ENCODE measurements at regions not wholly inside any gene's neighbourhood (a gene's known extent, or its start where the extent isn't known, plus 50 kb on each side); places are given as distances from the start of the nearest gene placed in this dataset.
"Not testable (repeated sequence)": the region's sequence is repeated elsewhere in the genome, so short reads cannot be mapped to it uniquely, and the experiment has no call there.

GRCh38 chrX:3440981-3441380 lies 94.5 kb upstream of the MXRA5 start:
- no CpG with 5 or more reads among the region's 5 CpGs for WGBS, 2 experiments (ENCODE audit: insufficient coverage in 2 of 2)
- Histone ChIP-seq H3K4me1 (ENCODE audit: control insufficient read depth, insufficient read depth, low read length, poor library complexity, severe bottlenecking) (no peaks in the 10 kb centered on the region), H3K27ac (ENCODE audit: low read depth, low read length, severe bottlenecking) (no peak overlapping the region), H3K9me3 (ENCODE audit: control insufficient read depth, low read length) (no peaks in the 10 kb centered on the region), H3K4me3 (ENCODE audit: extremely low read depth, insufficient read depth, low read length, poor library complexity, severe bottlenecking) (no peak overlapping the region), H3K36me3 (ENCODE audit: control insufficient read depth, insufficient read depth, low read length) (no peaks in the 10 kb centered on the region)

GRCh38 chrX:3435916-3436315 lies 89.5 kb upstream of the MXRA5 start:
- not testable (repeated sequence) for H3K9me3 ChIP-seq (ENCODE audit: control insufficient read depth, low read length); H3K27ac ChIP-seq (ENCODE audit: low read depth, low read length, severe bottlenecking); H3K4me3 ChIP-seq (ENCODE audit: extremely low read depth, insufficient read depth, low read length, poor library complexity, severe bottlenecking); H3K4me1 ChIP-seq (ENCODE audit: control insufficient read depth, insufficient read depth, low read length, poor library complexity, severe bottlenecking); H3K36me3 ChIP-seq (ENCODE audit: control insufficient read depth, insufficient read depth, low read length)
- 94% methylated on average over 3 of the region's 25 CpGs; no CpG with 5 or more reads in 1 of the 2 experiments for WGBS, 2 experiments (ENCODE audit: insufficient coverage in 2 of 2)

- Histone ChIP-seq H3K4me1 (ENCODE audit: control insufficient read depth, insufficient read depth, low read length, poor library complexity, severe bottlenecking) (no peaks in the 10 kb centered on the region), H3K27ac (ENCODE audit: low read depth, low read length, severe bottlenecking) (no peak overlapping the region), H3K4me3 (ENCODE audit: extremely low read depth, insufficient read depth, low read length, poor library complexity, severe bottlenecking) (no peak overlapping the region), H3K9me3 (ENCODE audit: control insufficient read depth, low read length) (no peaks in the 10 kb centered on the region), H3K36me3 (ENCODE audit: control insufficient read depth, insufficient read depth, low read length) (no peaks in the 10 kb centered on the region)
- WGBS, 2 experiments (ENCODE audit: insufficient coverage in 2 of 2), result 94 to 95% methylated on average over 4 to 5 of the region's 6 CpGs
Observed at GRCh38 chrX:3435057-3435456, 88.6 kb upstream of the MXRA5 start.

GRCh38 chrX:3428792-3429191 lies 82.3 kb upstream of the MXRA5 start:
- Histone ChIP-seq H3K4me3 (ENCODE audit: extremely low read depth, insufficient read depth, low read length, poor library complexity, severe bottlenecking) (no peak overlapping the region), H3K9me3 (ENCODE audit: control insufficient read depth, low read length) (no peaks in the 10 kb centered on the region), H3K27ac (ENCODE audit: low read depth, low read length, severe bottlenecking) (no peak overlapping the region), H3K4me1 (ENCODE audit: control insufficient read depth, insufficient read depth, low read length, poor library complexity, severe bottlenecking) (no peaks in the 10 kb centered on the region), H3K36me3 (ENCODE audit: control insufficient read depth, insufficient read depth, low read length) (no peaks in the 10 kb centered on the region)
- WGBS, 2 experiments (ENCODE audit: insufficient coverage in 2 of 2), result 57% methylated on average over 1 of the region's 2 CpGs; no CpG with 5 or more reads in 1 of the 2 experiments

- H3K4me3 ChIP-seq (ENCODE audit: extremely low read depth, insufficient read depth, low read length, poor library complexity, severe bottlenecking), result no peak overlapping the region
- H3K9me3 ChIP-seq (ENCODE audit: control insufficient read depth, low read length), result no peaks in the 10 kb centered on the region
- no peak overlapping the region for H3K27ac ChIP-seq (ENCODE audit: low read depth, low read length, severe bottlenecking)
- no peaks in the 10 kb centered on the region for H3K36me3 ChIP-seq (ENCODE audit: control insufficient read depth, insufficient read depth, low read length)
- 86 to 91% methylated on average over 2 of the region's 2 CpGs for WGBS, 2 experiments (ENCODE audit: insufficient coverage in 2 of 2)
- no peaks in the 10 kb centered on the region for H3K4me1 ChIP-seq (ENCODE audit: control insufficient read depth, insufficient read depth, low read length, poor library complexity, severe bottlenecking)
Observed at GRCh38 chrX:3426552-3426951, 80.1 kb upstream of the MXRA5 start.

- H3K27ac ChIP-seq (ENCODE audit: low read depth, low read length, severe bottlenecking), result no peak overlapping the region
- no peak overlapping the region for H3K4me3 ChIP-seq (ENCODE audit: extremely low read depth, insufficient read depth, low read length, poor library complexity, severe bottlenecking)
- no peaks in the 10 kb centered on the region for H3K9me3 ChIP-seq (ENCODE audit: control insufficient read depth, low read length)
- H3K4me1 ChIP-seq (ENCODE audit: control insufficient read depth, insufficient read depth, low read length, poor library complexity, severe bottlenecking), result no peaks in the 10 kb centered on the region
- no peaks in the 10 kb centered on the region for H3K36me3 ChIP-seq (ENCODE audit: control insufficient read depth, insufficient read depth, low read length)
- 87 to 91% methylated on average over 3 to 4 of the region's 6 CpGs for WGBS, 2 experiments (ENCODE audit: insufficient coverage in 2 of 2)
Observed at GRCh38 chrX:3425031-3425430, 78.6 kb upstream of the MXRA5 start.

- H3K9me3 ChIP-seq (ENCODE audit: control insufficient read depth, low read length), result no peaks in the 10 kb centered on the region
Observed at GRCh38 chrX:3420316-3420715, 73.9 kb upstream of the MXRA5 start.

GRCh38 chrX:3415011-3415410 lies 68.6 kb upstream of the MXRA5 start:
- H3K36me3 ChIP-seq (ENCODE audit: control insufficient read depth, insufficient read depth, low read length), result no peaks in the 10 kb centered on the region
- H3K27ac ChIP-seq (ENCODE audit: low read depth, low read length, severe bottlenecking), result no peak overlapping the region
- no CpG with 5 or more reads among the region's 4 CpGs for WGBS, 2 experiments (ENCODE audit: insufficient coverage in 2 of 2)
- no peak overlapping the region for H3K4me3 ChIP-seq (ENCODE audit: extremely low read depth, insufficient read depth, low read length, poor library complexity, severe bottlenecking)
- H3K4me1 ChIP-seq (ENCODE audit: control insufficient read depth, insufficient read depth, low read length, poor library complexity, severe bottlenecking), result no peaks in the 10 kb centered on the region
- H3K9me3 ChIP-seq (ENCODE audit: control insufficient read depth, low read length), result no peaks in the 10 kb centered on the region

More at GRCh38 chrX:3420316-3420715, 73.9 kb upstream of the MXRA5 start:
- Histone ChIP-seq H3K4me3 (ENCODE audit: extremely low read depth, insufficient read depth, low read length, poor library complexity, severe bottlenecking) (no peak overlapping the region), H3K4me1 (ENCODE audit: control insufficient read depth, insufficient read depth, low read length, poor library complexity, severe bottlenecking) (no peaks in the 10 kb centered on the region), H3K36me3 (ENCODE audit: control insufficient read depth, insufficient read depth, low read length) (no peaks in the 10 kb centered on the region), H3K27ac (ENCODE audit: low read depth, low read length, severe bottlenecking) (no peak overlapping the region)
- WGBS, 2 experiments (ENCODE audit: insufficient coverage in 2 of 2), result 88 to 92% methylated on average over 2 of the region's 3 CpGs

- not testable (repeated sequence) for H3K9me3 ChIP-seq (ENCODE audit: control insufficient read depth, low read length); H3K4me3 ChIP-seq (ENCODE audit: extremely low read depth, insufficient read depth, low read length, poor library complexity, severe bottlenecking); H3K36me3 ChIP-seq (ENCODE audit: control insufficient read depth, insufficient read depth, low read length); H3K4me1 ChIP-seq (ENCODE audit: control insufficient read depth, insufficient read depth, low read length, poor library complexity, severe bottlenecking); H3K27ac ChIP-seq (ENCODE audit: low read depth, low read length, severe bottlenecking)
- WGBS, 2 experiments (ENCODE audit: insufficient coverage in 2 of 2), result no CpG with 5 or more reads among the region's 2 CpGs
Observed at GRCh38 chrX:3411626-3412025, 65.2 kb upstream of the MXRA5 start.

GRCh38 chrX:3409936-3410335 lies 63.5 kb upstream of the MXRA5 start:
- no CpG with 5 or more reads among the region's 4 CpGs for WGBS, 2 experiments (ENCODE audit: insufficient coverage in 2 of 2)
- H3K36me3 ChIP-seq (ENCODE audit: control insufficient read depth, insufficient read depth, low read length); H3K4me1 ChIP-seq (ENCODE audit: control insufficient read depth, insufficient read depth, low read length, poor library complexity, severe bottlenecking); H3K4me3 ChIP-seq (ENCODE audit: extremely low read depth, insufficient read depth, low read length, poor library complexity, severe bottlenecking); H3K9me3 ChIP-seq (ENCODE audit: control insufficient read depth, low read length); H3K27ac ChIP-seq (ENCODE audit: low read depth, low read length, severe bottlenecking): not testable (repeated sequence)

GRCh38 chrX:3407781-3408180 lies 61.3 kb upstream of the MXRA5 start:
- no peaks in the 10 kb centered on the region for H3K36me3 ChIP-seq (ENCODE audit: control insufficient read depth, insufficient read depth, low read length)
- WGBS, 2 experiments (ENCODE audit: insufficient coverage in 2 of 2), result 88 to 90% methylated on average over 2 of the region's 3 CpGs
- H3K4me3 ChIP-seq (ENCODE audit: extremely low read depth, insufficient read depth, low read length, poor library complexity, severe bottlenecking), result no peak overlapping the region
- no peak overlapping the region for H3K27ac ChIP-seq (ENCODE audit: low read depth, low read length, severe bottlenecking)
- no peaks in the 10 kb centered on the region for H3K9me3 ChIP-seq (ENCODE audit: control insufficient read depth, low read length)
- H3K4me1 ChIP-seq (ENCODE audit: control insufficient read depth, insufficient read depth, low read length, poor library complexity, severe bottlenecking), result no peaks in the 10 kb centered on the region

GRCh38 chrX:3407121-3407520 lies 60.7 kb upstream of the MXRA5 start:
- Histone ChIP-seq H3K36me3 (ENCODE audit: control insufficient read depth, insufficient read depth, low read length) (no peaks in the 10 kb centered on the region), H3K27ac (ENCODE audit: low read depth, low read length, severe bottlenecking) (no peak overlapping the region), H3K4me1 (ENCODE audit: control insufficient read depth, insufficient read depth, low read length, poor library complexity, severe bottlenecking) (no peaks in the 10 kb centered on the region), H3K9me3 (ENCODE audit: control insufficient read depth, low read length) (no peaks in the 10 kb centered on the region), H3K4me3 (ENCODE audit: extremely low read depth, insufficient read depth, low read length, poor library complexity, severe bottlenecking) (no peak overlapping the region)
- no CpG with 5 or more reads among the region's 3 CpGs for WGBS, 2 experiments (ENCODE audit: insufficient coverage in 2 of 2)
